Stimulated activated CD8-positive, alpha-beta memory T cell treated with anti-CD3 and anti-CD28 coated beads, Interleukin-2, amount 100 ng/mL, for 1 hour (primary cell): ENCODE measurements at regions not wholly inside any gene's neighbourhood (a gene's known extent, or its start where the extent isn't known, plus 50 kb on each side); places are given as distances from the start of the nearest gene placed in this dataset.

Experiments
- DNase-seq, 2 donors: peaks; one replicate each; pipeline ENCODE4 v3.0.0-alpha.2; 2020; ENCODE audit warnings: low read depth in 2 of 2

- no peak for DNase-seq
Measured at GRCh38 chr9:106503759-106504158, 359.2 kb upstream of the ZNF462 start.

DNA sequence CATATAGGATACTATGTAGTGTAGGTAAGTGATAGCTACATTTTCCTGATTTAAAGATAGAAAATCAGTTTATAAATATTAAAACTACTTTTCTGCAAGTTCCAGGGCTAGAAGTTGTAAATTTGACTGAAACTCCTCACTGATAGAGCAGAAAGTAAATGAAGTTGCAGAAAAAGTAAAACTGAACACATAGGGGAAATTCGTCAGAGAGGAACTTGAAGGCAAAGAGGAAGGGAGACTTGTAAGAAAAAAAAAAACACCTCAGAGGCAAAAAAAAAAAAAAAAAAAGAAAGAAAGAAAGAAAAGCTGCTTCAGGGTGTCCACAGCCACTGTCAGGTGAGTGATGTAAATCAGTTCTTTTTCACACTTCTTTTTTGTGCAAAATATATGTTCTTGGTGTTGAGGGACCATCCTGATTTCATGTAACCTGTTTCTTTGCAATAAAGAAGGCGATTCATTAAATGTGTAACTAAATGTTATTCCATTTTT, 336.2 kb upstream of the ZNF462 start:
- no peak for DNase-seq

DNA sequence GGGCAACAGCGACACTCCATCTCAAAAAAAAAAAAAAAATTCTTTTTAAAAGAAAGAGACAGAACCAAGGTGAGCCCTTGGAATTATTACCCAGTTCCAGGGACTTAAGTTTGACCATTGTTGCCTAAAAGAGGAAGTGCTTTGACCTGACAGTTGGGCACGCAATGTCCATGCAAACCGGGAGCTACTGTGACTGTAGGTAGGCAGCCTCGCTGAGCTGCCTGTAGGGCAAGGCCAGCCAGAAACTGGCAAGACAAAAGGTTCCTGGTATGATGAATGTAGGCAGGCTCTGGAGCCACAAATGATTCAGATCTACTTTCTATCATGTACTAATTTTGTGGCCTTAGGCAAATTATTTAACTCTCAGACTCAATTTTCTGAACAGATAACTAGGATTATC, 334.8 kb upstream of the ZNF462 start:
- no peak for DNase-seq

- no peak for DNase-seq
Measured at GRCh38 chr9:106529616-106530015, 333.4 kb upstream of the ZNF462 start.

GRCh38 chr9:106531491-106531890, 331.5 kb upstream of the ZNF462 start:
- no peak for DNase-seq

- DNase-seq = no peak
Measured at GRCh38 chr9:106532306-106533015, 330.5 kb upstream of the ZNF462 start.

DNA sequence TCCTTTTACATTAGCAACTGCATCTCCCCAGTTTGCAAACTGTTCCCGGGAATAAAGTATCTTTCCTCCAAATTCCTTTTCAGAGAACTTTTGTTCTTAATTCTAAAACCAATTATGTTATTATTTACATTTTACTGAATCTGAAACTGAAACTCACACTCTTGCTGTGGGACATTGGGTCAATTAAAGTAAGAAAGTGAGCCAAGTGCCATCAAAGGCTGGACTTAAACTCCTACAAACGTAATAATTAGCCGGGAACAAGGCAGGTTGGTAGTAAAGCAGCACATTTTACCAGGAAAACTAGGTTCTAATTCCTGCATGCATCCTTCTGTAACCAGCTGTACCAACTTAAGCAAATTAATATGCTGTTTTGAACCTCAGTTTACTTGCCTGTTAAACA, 328.2 kb upstream of the ZNF462 start:
- DNase-seq = no peak

GRCh38 chr9:106535439-106535838, 327.5 kb upstream of the ZNF462 start:
- DNase-seq = no peak

DNA sequence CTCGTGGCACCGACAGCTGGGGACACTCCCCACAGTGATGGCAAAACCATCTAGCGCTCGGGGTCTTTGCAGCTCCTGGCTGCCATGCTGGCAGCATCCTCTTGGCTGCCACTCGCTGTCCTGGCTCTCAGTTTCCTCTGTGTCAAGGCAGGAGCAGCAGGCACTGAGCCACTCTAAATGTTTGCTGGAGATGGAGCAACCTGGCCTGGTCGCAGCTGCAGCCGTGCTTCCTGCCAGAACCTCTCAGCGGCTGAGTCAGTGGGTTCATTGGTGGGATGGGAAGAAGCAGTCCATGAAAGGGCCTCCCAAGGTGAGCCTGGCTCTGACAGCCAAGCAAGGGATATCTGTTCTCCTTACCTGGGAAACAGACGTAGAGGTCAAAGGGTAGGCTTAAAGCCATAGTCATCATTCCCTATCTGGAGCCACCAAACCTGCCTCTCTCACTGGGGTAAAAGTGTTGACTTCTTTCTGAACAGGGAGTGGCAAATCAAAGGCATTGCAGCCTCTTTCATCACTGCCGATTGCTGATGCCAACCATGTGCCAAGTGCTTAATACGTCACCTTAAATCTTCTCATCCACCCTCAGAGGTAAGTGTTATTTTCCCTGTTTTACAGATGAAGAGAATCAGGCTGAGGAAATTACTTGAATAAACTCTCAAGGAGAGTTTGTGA, 304.8 kb upstream of the ZNF462 start:
- no peak for DNase-seq

GRCh38 chr9:106560540-106560939, 302.4 kb upstream of the ZNF462 start:
- no peak for DNase-seq

- DNase-seq = no peak
Measured at GRCh38 chr9:106575823-106576222, 287.1 kb upstream of the ZNF462 start.

DNA sequence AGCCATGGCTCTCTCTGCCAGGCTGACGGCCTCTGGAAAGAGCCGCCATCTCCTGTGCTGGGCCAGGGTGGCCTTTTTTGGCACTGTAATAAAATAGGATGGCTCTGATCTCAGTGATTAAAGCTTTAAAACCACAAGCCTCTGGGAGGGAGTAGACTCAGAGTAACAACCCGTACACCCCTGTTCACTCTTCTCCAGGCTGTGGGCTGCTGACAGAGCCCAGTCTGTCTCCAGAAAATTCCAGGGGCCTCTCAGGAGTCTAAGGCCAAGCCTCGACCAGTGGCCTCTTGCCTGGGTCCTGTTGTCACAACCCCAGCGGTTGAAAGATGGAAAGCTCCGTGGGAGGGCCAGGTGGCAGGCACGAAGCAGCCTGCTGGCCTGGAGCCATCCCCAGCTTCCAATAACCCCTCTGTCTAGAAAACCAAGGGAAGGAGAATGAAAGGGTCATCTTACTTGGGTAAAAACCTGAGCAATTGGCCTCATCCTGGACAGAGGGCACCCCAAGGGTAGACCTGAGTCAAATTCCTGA, 286.7 kb upstream of the ZNF462 start:
- DNase-seq = no peak

DNA sequence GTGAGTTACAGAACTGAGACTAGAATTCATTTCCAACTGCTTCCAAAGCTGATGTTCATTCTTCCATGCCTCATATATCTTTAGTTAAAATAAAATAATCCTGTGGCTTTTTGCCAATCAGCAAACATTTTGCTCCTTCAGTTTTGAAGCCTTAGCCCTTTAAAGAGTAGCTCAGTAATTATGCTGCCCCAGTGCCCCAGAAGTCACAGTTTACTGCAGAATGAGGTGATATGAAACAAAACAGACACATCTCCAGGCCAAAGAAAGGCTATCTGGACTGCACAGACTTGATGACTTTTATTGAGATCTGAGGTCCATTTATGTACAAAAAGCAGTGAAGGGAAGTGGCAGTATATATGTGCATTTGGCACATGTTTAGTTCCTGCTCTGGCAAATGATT, 285.8 kb upstream of the ZNF462 start:
- DNase-seq = no peak

- DNase-seq = no peak
Measured at GRCh38 chr9:106580546-106580945, 282.4 kb upstream of the ZNF462 start.

- DNase-seq = no peak
Measured at GRCh38 chr9:106581973-106582372, 281.0 kb upstream of the ZNF462 start.

DNA sequence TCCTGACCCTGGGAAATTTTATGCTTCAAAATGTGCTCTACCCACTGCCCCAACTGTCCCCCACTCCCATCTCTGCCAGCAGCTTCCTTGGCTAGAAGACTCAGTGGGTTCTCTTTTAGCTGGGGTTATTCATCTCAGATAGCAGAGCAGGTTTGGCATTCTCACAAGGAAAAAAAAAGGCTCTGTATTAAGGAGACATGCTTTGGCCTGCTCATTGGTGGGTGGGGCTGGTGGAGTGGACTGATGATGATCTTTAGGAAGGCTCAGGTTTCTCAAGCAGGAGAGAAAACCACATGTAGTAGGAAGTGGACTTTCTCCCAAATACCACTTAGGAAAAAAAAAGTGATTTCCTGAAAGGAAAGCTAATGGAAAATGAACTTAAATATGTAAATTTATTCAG, 279.2 kb upstream of the ZNF462 start:
- no peak for DNase-seq

GRCh38 chr9:106587042-106587441, 275.9 kb upstream of the ZNF462 start:
- DNase-seq = no peak

DNA sequence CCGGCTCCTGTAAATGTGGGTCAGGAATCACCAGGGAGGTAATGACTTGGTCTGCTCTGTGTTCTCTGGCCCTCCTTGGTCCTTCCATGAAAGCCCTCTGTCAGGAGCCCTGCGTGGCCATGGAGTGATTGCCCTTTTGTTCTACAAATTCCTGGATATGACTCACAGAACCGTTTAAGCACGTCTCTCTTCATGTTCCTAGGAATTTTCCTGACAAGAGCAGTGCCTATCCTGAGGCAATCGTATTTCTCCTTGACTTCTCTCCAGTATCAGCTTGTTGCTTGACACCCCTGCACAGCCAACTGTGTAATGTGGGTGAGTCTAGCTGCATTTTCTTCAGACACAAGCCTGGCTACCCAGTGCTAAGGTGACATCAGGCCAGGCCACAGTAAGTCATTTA, 274.3 kb upstream of the ZNF462 start:
- no peak for DNase-seq

DNA sequence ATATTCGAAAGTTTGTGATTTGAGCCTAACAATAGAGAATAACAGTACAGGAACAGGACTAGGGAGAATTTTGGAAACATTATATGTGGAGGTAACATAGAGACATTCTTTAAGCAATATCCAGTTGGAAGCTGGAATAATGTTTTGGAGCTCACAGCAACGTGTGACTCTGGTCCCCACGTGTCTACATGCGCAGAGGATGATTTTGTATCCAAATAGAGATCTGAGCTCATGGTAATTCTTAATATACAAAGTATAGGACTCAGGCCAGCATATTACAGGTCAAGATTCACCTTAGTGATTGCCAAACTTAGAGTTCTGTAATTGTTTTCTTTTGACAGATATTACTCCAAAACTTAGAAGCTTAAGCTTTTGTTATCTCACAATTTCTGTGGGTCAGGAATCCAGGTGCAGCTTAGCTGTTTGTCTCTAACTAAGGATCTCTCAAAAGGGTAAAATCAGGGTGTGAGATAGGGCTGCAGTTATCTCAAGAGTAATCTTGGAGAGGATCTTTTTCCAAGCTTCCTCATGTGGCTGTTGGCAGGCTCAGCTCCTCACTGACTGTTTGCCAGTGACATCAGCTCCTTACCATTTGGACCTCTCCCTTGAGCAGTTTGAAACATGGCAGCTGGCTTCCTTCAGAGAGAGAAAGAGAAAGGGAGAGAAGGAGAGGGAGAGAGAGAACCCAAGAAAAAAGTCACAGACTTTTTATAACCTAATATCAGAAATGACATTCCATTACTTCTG, 272.0 kb upstream of the ZNF462 start:
- no peak for DNase-seq

DNA sequence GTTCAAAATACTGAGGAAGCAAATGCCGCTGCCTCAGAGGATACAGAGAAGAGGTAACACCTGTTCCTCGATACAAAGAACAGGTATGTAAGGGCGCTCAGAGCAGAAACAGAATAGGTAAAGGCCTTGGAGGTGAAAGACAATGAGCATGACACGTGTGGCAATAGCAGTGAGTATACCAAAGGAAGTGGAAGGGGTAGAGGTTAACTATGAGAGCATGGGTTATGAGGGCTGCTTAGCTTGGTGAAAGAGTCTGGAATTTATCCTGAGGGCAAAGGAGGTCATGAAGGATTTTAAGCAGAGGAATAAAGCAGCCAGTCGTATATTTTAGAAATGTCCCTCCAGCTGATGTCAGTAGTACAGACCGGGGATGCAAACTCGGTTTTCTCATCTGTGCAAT, 269.8 kb upstream of the ZNF462 start:
- no peak for DNase-seq

GRCh38 chr9:106596984-106597383, 266.0 kb upstream of the ZNF462 start:
- DNase-seq = no peak

DNA sequence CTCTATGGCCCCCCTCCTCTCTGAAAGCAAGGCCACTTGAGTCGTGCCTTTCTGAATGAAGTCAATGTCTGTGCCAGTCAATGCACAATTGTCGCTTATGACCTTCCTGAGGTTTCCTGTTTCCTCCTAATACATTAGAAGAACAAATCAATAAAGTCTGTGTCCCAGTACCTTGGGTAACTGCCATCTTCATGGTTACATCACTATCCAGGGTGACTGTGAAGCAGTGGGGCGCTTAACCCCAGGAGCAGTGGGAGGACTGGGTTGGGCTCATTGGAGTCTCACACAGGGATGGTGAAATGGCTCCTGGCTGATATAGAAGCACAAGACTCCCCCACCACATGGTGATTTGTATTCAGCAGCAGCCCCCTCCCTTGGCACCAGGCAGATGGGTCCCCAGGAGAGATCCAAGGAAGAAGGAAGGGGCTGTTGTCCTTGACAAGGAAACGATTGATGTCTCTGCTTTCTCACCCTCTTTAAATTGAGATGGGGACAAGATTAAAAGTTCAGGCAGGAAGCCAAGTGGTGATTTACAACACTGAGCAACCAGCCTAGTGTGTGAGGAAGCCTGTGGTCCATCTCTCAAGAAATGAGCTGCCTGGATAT, 261.9 kb upstream of the ZNF462 start:
- DNase-seq = no peak
